H7 (cell line): ENCODE measurements at regions not wholly inside any gene's neighbourhood (a gene's known extent, or its start where the extent isn't known, plus 50 kb on each side); places are given as distances from the start of the nearest gene placed in this dataset.

Experiments
- DNase-seq: peaks from one replicate; pipeline ENCODE4 v3.0.0; 2012
- H3K27me3 ChIP-seq: 2 replicates; pipeline ENCODE4 v1.6.0; 2011; ENCODE audit warnings: mild to moderate bottlenecking, low read length; ENCODE audit not compliant: control insufficient read depth, insufficient read depth
- H3K36me3 ChIP-seq: replicated peaks from 2 replicates; pipeline ENCODE4 v1.5.1; 2011; ENCODE audit warnings: low read length; ENCODE audit not compliant: control insufficient read depth, insufficient read depth
- H3K4me3 ChIP-seq: 2 replicates; pipeline ENCODE4 v1.5.1; 2011; ENCODE audit warnings: low read depth, mild to moderate bottlenecking, control low read depth, low read length, moderate library complexity; ENCODE audit not compliant: insufficient read depth

GRCh38 chr5:107303171-107303968 lies 367.4 kb downstream of the EFNA5 start:
- DNase-seq: no peak
- H3K36me3 ChIP-seq: no peaks in the 10 kb centered on the region
- H3K4me3 ChIP-seq: no peak overlapping the region
- H3K27me3 ChIP-seq: no peaks in the 10 kb centered on the region

DNA sequence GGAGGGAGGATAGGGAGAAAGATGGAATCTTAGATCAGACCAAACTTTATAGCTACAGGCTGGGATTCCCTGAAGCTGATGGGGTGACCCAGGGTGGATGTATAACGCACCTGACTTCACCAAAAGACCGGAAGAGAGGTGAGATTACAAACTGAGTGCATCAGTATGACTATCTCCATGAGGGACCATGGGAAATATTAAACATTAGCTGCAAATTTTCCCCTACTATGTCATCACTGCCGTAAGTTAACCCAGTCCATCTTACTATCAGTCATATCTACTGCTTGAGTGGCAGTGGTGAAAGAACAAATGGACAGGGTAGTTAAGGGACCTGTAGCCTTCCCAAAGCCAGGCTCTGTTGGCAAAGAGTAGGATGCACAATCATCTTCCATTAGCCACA lies 368.3 kb downstream of the EFNA5 start:
- Histone ChIP-seq H3K4me3 (no peak overlapping the region), H3K27me3 (no peaks in the 10 kb centered on the region; the same call in 1 of the 2 replicates), H3K36me3 (no peaks in the 10 kb centered on the region)
- no peak for DNase-seq

DNA sequence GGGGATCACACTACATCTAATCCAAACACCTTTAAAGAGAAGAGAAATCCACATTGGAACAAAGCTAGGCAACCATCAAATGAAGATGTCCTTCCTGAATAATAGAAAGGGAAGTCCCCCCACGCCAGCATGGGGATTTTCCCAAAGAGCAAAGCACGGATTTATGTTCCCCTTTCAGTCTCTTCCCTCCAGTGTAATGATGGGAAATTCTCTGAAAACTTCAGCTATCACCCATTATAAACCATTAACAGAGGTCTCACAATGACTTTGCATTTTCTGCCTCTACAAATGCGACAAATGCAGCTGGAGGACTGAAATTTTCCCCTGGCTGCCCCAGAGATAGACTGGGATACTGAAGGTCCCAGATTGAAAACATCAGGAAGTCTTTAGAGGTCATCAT lies 368.7 kb downstream of the EFNA5 start:
- Histone ChIP-seq H3K4me3 (no peak overlapping the region), H3K36me3 (no peaks in the 10 kb centered on the region)
- no peak for DNase-seq

DNA sequence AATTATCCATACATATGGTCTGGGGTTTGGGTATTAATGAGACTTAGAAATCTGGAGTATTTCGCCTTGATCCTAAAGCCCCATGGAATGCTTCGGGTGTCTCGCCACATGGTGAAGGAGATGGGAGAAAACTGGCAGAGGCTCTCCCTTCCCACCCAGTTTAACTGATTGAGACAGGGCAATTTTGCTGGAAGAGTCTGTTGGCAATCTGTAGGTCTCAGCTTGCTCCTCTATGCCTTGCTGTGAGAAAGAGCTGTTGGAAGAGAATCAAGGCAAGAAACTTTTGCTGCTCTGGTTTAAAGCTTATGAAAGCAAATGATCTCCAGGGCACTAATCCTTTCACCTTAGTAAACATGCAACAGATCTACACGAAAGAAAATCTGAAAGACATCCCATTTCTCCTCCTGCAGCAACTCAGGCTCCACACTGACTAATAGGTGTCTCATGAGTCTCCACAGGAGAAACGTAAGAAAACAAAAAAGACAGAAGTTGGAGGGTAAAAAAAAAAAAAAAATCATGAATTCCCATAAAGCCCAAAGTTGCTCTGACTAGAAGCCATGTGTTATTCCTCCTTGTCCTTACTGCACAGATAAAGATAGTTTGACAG lies 369.9 kb downstream of the EFNA5 start:
- Histone ChIP-seq H3K36me3 (no peaks in the 10 kb centered on the region), H3K4me3 (no peak overlapping the region)
- no peak for DNase-seq

More for the DNA sequence above, 368.7 kb downstream of the EFNA5 start:
- no peaks in the 10 kb centered on the region; the same call in 1 of the 2 replicates for H3K27me3 ChIP-seq

GRCh38 chr5:107296572-107296971 lies 374.2 kb downstream of the EFNA5 start:
- H3K4me3 ChIP-seq: no peak overlapping the region
- DNase-seq: no peak
- no peaks in the 10 kb centered on the region for H3K36me3 ChIP-seq
- no peaks in the 10 kb centered on the region; the same call in 1 of the 2 replicates for H3K27me3 ChIP-seq

More for the DNA sequence above, 369.9 kb downstream of the EFNA5 start:
- H3K27me3 ChIP-seq: no peaks in the 10 kb centered on the region; the same call in 1 of the 2 replicates

- no peaks in the 10 kb centered on the region; the same call in 1 of the 2 replicates for H3K27me3 ChIP-seq
- no peak overlapping the region for H3K4me3 ChIP-seq
- DNase-seq: no peak
- H3K36me3 ChIP-seq: no peaks in the 10 kb centered on the region
Observed at GRCh38 chr5:107295914-107296313, 374.8 kb downstream of the EFNA5 start.

- H3K36me3 ChIP-seq: no peaks in the 10 kb centered on the region
- no peak overlapping the region for H3K4me3 ChIP-seq
- no peaks in the 10 kb centered on the region; the same call in 1 of the 2 replicates for H3K27me3 ChIP-seq
- DNase-seq: no peak
Observed at GRCh38 chr5:107294669-107295068, 376.1 kb downstream of the EFNA5 start.

GRCh38 chr5:107294211-107294550 lies 376.6 kb downstream of the EFNA5 start:
- Histone ChIP-seq H3K27me3 (no peaks in the 10 kb centered on the region; the same call in 1 of the 2 replicates), H3K36me3 (no peaks in the 10 kb centered on the region), H3K4me3 (no peak overlapping the region)
- DNase-seq: no peak

- no peaks in the 10 kb centered on the region; the same call in 1 of the 2 replicates for H3K27me3 ChIP-seq
- H3K36me3 ChIP-seq: no peaks in the 10 kb centered on the region
- H3K4me3 ChIP-seq: no peak overlapping the region
- no peak for DNase-seq
Observed at GRCh38 chr5:107293541-107294210, 377.1 kb downstream of the EFNA5 start.

DNA sequence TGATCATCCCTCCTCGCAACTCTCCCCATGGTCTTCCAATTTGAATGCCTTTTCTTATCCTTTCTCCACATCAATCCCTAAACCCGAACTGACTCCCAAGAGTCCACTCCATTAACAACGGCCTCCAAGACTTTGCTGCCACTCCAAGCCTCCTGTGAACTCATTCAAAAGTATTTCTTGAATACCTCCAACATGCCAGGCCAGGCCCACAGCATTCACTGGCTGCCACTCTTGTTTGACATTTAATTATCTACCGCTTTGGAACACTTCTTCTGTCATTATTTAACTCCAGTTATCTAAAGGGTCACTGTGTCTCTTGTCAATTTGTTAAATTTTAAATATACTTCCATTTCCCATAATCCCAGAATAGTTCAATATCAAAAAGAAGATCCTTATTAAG lies 378.9 kb downstream of the EFNA5 start:
- Histone ChIP-seq H3K36me3 (no peaks in the 10 kb centered on the region), H3K4me3 (no peak overlapping the region), H3K27me3 (no peaks in the 10 kb centered on the region)
- DNase-seq: no peak

DNA sequence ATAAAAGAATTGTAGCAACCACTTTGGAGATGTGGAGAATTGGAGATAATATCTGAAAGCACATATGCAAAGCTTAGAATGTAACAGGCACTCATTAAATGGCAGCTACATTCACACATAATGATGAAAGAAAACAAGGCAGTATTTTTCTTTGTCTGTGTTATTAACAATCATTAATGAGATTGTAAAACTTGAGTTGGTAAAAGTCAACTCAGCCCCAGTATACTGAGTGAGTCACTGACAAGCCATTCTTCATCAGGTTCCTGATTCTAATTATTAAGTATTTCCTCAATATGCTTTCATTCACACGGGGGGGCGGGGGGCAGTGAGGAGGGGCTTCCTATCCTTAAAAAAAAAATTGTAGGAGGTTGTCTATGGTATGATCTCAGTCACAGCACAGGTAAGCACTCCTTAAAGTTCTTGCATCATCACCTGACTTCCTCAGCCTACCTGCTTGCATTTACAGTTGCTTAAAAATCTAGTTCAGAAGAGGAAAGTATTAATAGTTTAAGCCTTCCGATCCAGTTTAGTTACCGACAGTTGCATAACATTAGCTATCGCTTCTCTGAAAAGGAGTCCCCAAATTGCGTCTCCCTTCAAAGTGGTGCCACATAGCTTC lies 379.8 kb downstream of the EFNA5 start:
- H3K27me3 ChIP-seq: no peaks in the 10 kb centered on the region

GRCh38 chr5:107289030-107289714 lies 381.6 kb downstream of the EFNA5 start:
- Histone ChIP-seq H3K4me3 (no peak overlapping the region), H3K27me3 (no peaks in the 10 kb centered on the region), H3K36me3 (no peaks in the 10 kb centered on the region)
- no peak for DNase-seq

More for the DNA sequence above, 379.8 kb downstream of the EFNA5 start:
- no peak for DNase-seq
- Histone ChIP-seq H3K36me3 (no peaks in the 10 kb centered on the region), H3K4me3 (no peak overlapping the region)

DNA sequence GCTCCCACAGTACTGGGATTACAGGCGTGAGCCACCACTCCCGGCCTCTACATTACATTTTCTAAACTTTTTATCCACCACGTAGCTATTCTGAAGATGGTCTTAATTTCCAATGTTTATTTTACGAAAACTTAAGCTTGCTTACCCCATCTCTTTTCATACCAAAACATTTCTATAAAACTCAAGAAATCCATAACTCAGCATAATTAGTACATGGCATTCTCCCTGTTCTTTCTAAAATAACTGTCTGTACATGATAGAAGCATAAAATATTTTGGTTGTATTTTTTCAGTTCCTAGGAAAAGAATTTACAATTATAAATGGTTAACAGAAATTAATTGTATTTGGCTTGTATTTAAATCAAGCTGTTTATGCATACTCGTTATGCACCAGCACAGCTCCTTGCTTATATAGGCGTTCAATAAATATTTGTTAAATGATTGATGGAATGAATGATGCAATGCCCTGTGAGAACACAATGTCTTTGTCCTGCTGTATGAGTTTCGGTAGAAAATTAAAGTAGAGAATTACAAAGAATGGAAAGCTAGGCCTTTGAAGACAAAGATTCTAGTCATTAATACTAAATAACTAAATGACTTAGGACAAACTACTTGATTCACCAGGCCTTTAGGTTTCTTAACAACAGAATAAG lies 384.2 kb downstream of the EFNA5 start:
- DNase-seq: no peak
- Histone ChIP-seq H3K4me3 (no peak overlapping the region), H3K27me3 (no peaks in the 10 kb centered on the region), H3K36me3 (no peaks in the 10 kb centered on the region)

DNA sequence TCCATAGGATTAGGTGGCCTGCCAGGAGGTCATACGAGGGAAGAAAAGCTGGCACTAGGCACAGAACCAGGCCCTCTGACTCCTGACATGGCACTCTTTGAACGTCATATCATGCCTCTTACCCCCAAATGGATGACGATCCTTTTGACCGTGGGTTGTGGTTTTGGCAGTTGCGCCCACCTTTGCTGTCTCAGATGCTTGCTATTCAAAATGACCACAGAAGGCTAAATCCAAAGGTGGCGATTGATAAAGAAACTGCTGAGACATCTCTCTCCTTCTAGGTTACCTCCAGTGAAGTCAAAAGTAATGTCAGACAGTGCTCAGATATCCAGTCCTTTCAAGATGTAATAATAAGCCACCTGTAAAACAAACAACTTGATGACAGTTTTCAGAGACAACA lies 385.0 kb downstream of the EFNA5 start:
- no peak for DNase-seq
- Histone ChIP-seq H3K27me3 (no peaks in the 10 kb centered on the region), H3K36me3 (no peaks in the 10 kb centered on the region), H3K4me3 (no peak overlapping the region)
